ENCODE measurements at regions not wholly inside any gene's neighbourhood (a gene's known extent, or its start where the extent isn't known, plus 50 kb on each side); places are given as distances from the start of the nearest gene placed in this dataset.

DNA sequence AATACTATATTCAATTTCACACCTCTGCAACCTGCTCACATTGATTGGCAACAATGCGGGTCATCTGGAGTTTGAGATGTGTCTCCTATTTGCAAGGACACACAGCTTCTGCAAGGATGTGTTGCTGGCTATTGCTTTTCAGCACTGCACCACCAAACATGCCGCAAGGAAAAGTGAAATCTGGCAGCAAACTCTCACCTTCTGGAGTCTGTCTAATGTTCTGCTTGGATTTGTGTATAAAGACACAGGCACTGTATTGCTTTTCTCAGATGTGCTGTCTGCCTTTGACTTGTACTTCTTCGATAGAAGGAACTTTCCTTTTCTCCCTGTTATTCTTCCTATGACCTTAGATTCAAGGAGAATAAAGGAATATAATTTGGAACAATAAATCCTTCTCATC, 138.6 kb upstream of the EPHA4 start:
- no peak for TF ChIP-seq POLR2A (IDR thresholded peaks at IDR 0.05)
- TF ChIP-seq, protein P1, sequence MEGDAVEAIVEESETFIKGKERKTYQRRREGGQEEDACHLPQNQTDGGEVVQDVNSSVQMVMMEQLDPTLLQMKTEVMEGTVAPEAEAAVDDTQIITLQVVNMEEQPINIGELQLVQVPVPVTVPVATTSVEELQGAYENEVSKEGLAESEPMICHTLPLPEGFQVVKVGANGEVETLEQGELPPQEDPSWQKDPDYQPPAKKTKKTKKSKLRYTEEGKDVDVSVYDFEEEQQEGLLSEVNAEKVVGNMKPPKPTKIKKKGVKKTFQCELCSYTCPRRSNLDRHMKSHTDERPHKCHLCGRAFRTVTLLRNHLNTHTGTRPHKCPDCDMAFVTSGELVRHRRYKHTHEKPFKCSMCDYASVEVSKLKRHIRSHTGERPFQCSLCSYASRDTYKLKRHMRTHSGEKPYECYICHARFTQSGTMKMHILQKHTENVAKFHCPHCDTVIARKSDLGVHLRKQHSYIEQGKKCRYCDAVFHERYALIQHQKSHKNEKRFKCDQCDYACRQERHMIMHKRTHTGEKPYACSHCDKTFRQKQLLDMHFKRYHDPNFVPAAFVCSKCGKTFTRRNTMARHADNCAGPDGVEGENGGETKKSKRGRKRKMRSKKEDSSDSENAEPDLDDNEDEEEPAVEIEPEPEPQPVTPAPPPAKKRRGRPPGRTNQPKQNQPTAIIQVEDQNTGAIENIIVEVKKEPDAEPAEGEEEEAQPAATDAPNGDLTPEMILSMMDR (IDR thresholded peaks at IDR 0.05 in 8 of 11, conservative IDR thresholded peaks at IDR 0.05 in 3 of 11): no peak
- TF ChIP-seq POLR2AphosphoS5 (IDR thresholded peaks at IDR 0.05): no peak
